H54 (cell line): ENCODE measurements at regions not wholly inside any gene's neighbourhood (a gene's known extent, or its start where the extent isn't known, plus 50 kb on each side); places are given as distances from the start of the nearest gene placed in this dataset.
"Not testable (repeated sequence)": the region's sequence is repeated elsewhere in the genome, so short reads cannot be mapped to it uniquely, and the experiment has no call there.

Experiments used
- DNase-seq: peaks from one replicate; pipeline ENCODE4 v3.0.0; 2011; ENCODE audit warnings: low spot score, mixed read lengths; ENCODE audit not compliant: insufficient read length
- FAIRE-seq: peaks from 3 replicates; lab custom pipeline; 2011; peaks lifted over from hg19 to GRCh38; lab: Jason Lieb, UNC
- POLR2A ChIP-seq: IDR thresholded peaks from 2 replicates; pipeline ENCODE4 v1.6.1; 2011; ENCODE audit warnings: low read depth, mild to moderate bottlenecking, low read length

DNA sequence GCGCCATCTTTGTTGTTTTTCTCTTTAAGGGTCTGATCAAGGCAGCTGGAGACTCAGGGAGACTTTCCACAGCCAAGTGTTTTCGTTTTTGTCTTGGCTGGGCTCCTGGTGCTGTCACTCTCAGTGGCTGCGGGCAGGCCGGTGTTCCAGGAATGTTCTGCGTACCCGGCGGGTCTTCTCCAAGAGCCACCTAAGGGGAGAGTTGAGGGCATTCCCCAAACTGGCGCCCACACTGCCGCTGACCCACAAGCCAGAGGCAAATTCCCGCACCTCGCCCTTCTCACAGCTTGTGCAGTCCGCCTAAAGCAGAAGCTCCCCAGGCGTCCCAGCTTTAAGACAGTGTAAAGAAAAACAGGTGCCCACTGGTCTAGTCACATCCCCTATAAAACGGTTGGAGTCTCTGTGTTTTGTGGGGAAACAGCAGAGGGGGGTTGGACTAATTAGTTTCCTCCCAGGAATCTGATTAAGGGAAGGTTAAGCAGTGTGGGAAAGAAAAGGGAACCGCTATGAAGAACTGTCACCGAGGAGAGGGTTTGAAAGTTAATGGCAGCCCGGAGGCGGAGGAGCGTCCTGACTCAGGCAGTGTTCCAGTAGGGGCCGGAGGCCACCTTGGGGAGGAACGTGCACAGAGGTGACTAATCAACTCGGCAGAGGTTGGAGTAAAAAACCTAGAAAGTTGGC, 224.5 kb downstream of the SLC4A3 start:
- no peak for TF ChIP-seq POLR2A
- peak; percentile 93 for FAIRE-seq
- peak; percentile 84 for DNase-seq

DNA sequence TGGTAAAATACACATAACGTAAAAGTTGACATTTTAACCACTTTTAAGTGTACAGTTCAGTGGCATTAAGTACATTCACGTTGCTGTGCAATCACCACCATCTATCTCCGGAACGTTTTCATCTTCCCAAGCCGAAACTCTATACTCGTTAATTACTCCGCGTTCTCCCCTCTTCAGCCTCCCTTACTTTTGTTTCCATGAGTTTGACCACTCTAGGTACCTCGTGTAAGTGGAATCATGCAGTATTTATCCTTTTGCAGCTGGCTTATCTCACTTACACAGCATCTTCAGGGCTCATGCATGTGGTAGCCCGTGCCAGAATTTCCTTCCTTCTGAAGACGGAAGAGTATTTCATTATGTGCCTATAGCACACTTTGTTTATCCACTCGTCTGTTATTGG, 225.2 kb downstream of the SLC4A3 start:
- DNase-seq (no peak), FAIRE-seq (no peak)
- TF ChIP-seq POLR2A: no peak

DNA sequence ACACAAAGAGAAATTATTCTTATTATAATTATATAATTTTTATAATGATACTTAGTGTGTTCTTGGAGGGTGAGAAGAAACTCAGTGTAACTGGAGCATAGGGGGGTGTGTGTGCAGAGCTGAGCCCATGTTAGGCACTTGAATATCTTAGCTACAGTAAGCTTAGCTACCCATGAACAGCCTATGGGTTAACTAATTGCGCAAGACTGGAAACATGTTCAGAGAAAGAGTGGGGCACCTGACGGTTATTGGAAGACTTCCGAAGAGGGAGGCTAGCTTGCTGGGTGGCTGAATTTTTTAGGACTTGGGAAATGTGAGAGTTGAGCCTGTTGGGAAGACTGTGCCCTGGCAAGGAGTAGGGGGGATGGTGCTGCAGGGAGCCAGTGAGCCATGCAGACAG, 229.2 kb downstream of the SLC4A3 start:
- no peak for FAIRE-seq
- no peak for TF ChIP-seq POLR2A
- DNase-seq: no peak

DNA sequence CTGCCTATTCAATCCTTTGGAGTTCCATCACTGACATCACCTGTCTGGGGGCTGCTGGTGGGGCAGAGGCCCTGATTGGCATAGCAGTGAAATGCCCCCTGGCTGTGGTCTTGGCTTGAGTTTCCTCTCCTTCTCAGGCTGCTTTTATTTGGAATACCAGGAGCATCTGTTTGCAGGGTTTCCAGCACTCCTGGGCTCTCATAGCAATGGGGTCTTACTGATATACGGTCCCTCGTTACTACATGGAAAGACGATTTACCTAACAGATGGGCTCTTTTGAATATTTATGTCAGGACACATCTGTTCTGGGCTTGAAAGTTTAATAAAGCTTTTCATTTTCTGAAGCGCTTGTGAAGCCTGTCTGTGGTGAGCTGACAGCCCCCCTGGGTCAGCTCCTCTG, 230.3 kb downstream of the SLC4A3 start:
- no peak for TF ChIP-seq POLR2A
- no peak for FAIRE-seq

DNA sequence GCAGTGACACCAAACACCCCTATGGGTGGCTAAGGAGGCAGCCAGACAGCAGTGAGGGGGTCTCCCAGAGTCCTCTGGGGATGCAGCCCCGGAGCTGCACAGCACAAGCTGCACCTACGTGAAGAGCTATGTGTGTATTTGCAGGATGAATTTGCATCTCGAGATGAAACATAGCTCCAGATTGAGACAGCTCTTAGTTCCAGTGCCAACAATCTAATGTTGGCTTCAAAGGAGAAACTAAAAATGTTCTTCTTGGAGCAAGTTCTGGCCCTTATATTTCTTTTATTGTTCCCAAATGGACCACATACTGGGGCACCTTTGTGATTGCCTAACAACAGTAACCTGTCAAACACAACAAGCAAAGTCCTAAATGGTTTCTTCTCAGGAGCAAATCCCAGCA, 233.9 kb downstream of the SLC4A3 start:
- DNase-seq: no peak
- TF ChIP-seq POLR2A: no peak
- no peak for FAIRE-seq

More for the DNA sequence above, 230.3 kb downstream of the SLC4A3 start:
- DNase-seq: no peak

DNA sequence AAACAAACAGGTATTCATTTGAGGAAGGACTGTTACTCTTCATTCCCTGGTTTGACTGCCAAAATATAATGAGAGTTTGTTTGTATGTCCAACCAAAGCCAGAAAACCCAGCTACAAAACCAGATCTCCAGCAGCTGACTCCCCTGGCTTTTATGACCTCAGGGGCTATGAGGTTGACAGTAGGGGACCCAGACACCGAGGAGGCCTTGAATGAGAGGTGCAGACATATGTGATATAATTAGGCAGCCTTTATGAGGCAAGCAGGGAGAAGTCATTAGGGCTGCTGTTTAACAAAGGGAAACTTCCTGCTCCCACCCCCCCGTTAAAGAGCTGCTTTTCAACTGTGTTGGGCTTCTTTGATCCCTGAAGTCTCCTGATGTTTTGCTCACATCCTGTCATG, 236.7 kb downstream of the SLC4A3 start:
- DNase-seq (no peak), FAIRE-seq (no peak)
- TF ChIP-seq POLR2A: no peak

DNA sequence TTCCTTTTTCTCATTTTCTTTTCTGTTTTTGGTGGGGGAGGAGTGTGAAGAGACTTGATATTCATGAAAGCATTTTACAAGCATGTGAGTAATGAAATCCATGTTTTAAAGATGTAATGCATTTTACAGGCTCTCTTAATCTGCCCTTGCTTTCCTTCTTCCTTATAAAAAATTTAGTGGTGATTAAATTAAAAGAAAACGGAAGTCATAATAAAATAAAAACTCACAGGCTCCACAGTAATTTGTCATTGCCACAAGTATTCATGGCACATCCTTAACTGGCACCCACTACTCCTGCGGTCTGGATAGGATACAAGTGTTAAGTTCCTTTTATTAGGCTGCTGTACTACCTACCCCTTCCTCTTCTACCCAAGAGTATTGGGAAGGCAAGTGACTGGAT, 241.2 kb downstream of the SLC4A3 start:
- DNase-seq (no peak), FAIRE-seq (no peak)
- TF ChIP-seq POLR2A: no peak

DNA sequence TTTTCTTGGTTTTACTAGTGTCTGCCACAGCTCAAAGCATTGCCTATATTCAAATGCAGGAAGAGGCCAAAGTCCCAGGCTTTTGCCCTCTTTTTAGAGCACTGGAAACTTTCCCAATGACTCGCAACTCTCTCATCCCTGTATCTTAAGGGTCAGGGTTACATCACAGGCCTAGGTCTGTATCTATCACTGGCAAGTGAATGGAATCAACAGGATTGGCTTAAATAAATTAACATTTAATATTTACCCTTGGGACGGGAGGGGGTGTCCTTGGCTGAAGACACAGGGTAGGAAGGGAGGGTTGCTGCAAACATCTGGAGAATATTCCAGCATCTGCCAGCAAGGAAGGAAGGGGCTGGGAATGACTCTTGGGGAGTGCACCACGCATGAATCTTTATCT, 242.6 kb downstream of the SLC4A3 start:
- DNase-seq (no peak), FAIRE-seq (no peak)
- no peak for TF ChIP-seq POLR2A

DNA sequence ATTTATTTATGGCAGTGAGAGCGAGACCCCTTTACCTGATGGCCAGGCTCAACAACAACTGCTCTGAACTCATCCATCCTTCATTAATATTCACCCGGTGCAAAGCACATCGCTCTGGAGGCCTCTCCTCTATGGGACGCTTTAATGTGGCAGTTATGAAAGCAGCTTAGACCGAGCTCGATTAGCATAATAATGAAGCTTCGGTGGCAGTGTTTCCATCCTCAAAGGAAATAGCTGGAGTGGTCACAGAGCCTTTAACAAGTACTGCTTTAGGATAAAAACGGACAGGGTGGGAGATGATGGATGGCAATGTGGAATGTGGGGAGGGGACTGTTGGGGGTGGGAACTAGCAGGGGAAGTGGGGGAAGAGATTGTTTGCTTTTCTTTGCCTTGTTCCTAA, 243.9 kb downstream of the SLC4A3 start:
- FAIRE-seq (no peak), DNase-seq (no peak)
- no peak for TF ChIP-seq POLR2A

DNA sequence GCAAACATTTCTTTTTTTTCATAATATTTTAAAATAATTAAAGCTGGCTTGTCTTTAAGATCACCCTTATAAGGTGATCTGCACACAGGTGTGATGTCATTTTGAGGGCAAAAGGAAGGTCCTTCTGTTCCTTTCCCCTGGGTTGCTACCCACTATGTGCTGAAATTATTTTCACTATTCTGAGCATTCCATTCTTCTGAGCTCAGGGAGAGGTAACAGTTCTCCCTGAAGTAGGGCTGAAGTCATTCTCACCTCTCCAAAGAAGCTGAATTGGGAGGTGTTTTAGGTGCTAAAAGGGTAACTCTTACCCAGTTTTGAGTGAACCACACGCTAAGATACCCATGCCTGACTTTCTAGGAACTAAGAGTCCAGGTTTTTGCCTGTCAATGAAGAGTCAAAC, 247.6 kb downstream of the SLC4A3 start:
- no peak for TF ChIP-seq POLR2A
- DNase-seq (no peak), FAIRE-seq (no peak)

DNA sequence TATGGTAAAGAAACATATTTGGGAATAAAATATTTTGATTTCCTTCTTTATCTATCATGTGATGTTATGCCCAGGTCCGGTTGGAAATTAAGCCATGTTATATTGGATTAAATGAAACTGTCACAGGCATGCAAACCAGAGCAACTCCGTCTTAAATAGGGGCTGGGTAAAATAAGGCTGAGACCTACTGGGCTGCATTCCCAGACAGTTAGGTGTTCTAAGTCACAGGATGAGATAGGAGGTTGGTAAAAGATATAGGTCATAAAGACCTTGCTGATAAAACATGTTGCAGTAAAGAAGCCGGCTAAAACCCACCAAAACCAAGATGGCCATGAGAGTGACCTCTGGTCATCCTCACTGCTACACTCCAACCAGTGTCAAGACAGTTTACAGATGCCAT, 248.6 kb downstream of the SLC4A3 start:
- not testable (repeated sequence) for DNase-seq, FAIRE-seq

DNA sequence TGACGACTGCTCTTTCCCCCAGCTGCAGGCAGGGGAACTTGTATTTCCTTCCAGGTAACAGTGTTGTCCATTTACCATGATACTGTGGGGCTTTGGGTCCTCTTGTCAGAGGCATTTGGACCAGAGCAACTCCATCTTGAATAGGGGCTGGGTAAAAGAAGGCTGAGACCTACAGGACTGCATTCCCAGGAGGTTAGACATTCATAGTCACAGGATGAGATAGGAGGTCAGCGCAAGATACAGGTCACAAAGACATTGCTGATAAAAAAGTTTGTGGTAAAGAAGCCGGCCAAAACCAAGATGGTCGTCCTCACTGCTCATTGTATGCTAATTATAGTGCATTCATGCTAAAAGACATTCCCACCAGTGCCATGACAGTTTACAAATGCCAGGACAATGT, 249.5 kb downstream of the SLC4A3 start:
- DNase-seq (no peak), FAIRE-seq (no peak)
- no peak for TF ChIP-seq POLR2A

DNA sequence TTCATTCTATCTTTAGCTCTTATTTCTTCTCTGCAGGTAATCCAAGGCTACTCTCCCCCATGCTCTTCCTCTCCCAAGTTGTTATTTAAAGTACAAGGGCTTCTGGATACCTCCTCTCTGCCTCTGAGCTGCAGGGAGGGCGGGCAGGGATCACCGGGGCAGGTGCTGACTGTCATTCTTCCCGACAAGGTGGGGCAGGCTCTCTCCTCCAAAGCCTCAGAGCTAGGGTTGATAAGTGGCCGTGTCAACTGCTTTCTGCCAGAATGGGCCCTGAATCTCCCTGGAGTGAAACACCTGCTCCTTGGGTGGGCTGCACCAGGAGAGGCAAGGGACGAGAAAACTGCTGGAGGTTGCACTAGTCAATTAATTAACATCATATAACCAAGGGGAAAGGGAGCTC, 250.3 kb downstream of the SLC4A3 start:
- DNase-seq: no peak
- TF ChIP-seq POLR2A: no peak
- FAIRE-seq: no peak

DNA sequence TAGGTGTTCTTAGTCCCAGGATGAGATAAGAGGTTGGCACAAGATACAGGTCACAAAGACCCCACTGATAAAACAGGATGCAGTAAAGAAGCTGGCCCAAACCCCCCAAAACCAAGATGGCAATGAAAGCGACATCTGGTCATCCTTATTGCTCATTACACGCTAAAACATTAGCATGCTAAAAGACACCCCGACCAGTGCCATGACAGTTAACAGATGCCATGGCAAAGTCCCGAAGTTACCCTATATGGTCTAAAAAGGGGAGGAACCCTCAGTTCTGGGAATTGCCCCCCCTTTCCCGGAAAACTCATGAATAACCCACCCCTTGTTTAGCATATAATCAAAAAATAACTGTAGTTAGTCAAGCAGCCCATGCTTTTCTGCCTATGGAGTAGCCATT, 251.1 kb downstream of the SLC4A3 start:
- FAIRE-seq: no peak
- TF ChIP-seq POLR2A: no peak

DNA sequence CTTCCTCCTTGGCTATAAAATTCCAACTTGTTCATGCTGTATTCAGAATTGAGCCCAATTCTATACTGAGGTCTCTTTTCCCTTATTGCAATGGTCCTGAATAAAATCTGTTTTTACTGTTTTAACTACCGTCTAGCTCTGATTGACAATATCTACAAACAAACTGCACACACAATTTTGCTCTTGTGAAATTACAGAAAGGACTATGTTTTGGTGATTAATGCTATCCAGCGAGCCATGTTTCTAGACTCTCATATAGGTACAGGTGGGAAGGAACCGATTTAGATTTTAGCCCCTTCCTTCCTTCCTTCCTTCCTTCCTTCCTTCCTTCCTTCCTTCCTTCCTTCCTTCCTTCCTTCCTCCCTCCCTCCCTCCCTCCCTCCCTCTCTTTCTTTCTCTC, 254.4 kb downstream of the SLC4A3 start:
- FAIRE-seq (no peak), DNase-seq (no peak)
- TF ChIP-seq POLR2A: no peak

More for the DNA sequence above, 251.1 kb downstream of the SLC4A3 start:
- DNase-seq: no peak
